ENCODE measurements at regions not wholly inside any gene's neighbourhood (a gene's known extent, or its start where the extent isn't known, plus 50 kb on each side); places are given as distances from the start of the nearest gene placed in this dataset.

GRCh38 chr6:169944415-169944814, 193.0 kb downstream of the ERMARD start:
- H3K27ac ChIP-seq = peak overlapping the region; percentile 34; the same call in 1 of the 2 replicates
- TF ChIP-seq CTCF (conservative IDR thresholded peaks at IDR 0.05) (no peak), ZFX (IDR thresholded peaks at IDR 0.05) (no peak)

- H3K27ac ChIP-seq = peak overlapping the region; percentile 55
- TF ChIP-seq ZFX (IDR thresholded peaks at IDR 0.05) (no peak), CTCF (conservative IDR thresholded peaks at IDR 0.05) (no peak)
Observed at GRCh38 chr6:169944061-169944337, 192.6 kb downstream of the ERMARD start.

GRCh38 chr6:169943241-169944060, 192.0 kb downstream of the ERMARD start:
- no peak for TF ChIP-seq ZFX (IDR thresholded peaks at IDR 0.05)
- TF ChIP-seq CTCF (conservative IDR thresholded peaks at IDR 0.05) = no peak
- H3K27ac ChIP-seq = peak overlapping the region; percentile 55

GRCh38 chr6:169942173-169942572, 190.8 kb downstream of the ERMARD start:
- no peak overlapping the region for H3K27ac ChIP-seq
- no peak for TF ChIP-seq CTCF (conservative IDR thresholded peaks at IDR 0.05)
- no peak for TF ChIP-seq ZFX (IDR thresholded peaks at IDR 0.05)

GRCh38 chr6:169940481-169941271, 189.3 kb downstream of the ERMARD start:
- TF ChIP-seq ZFX (IDR thresholded peaks at IDR 0.05) (no peak), CTCF (conservative IDR thresholded peaks at IDR 0.05) (no peak)
- H3K27ac ChIP-seq = no peak overlapping the region

- TF ChIP-seq ZFX (IDR thresholded peaks at IDR 0.05) = no peak
- no peak for TF ChIP-seq CTCF (conservative IDR thresholded peaks at IDR 0.05)
- H3K27ac ChIP-seq = no peak overlapping the region
Observed at GRCh38 chr6:169939554-169940164, 188.2 kb downstream of the ERMARD start.

- no peak for TF ChIP-seq ZFX (IDR thresholded peaks at IDR 0.05)
- TF ChIP-seq CTCF (conservative IDR thresholded peaks at IDR 0.05) = no peak
- no peak overlapping the region for H3K27ac ChIP-seq
Observed at GRCh38 chr6:169938731-169939130, 187.3 kb downstream of the ERMARD start.

All from C4-2B (cell line).